ENCODE measurements at regions not wholly inside any gene's neighbourhood (a gene's known extent, or its start where the extent isn't known, plus 50 kb on each side); places are given as distances from the start of the nearest gene placed in this dataset.

- peak; percentile 4 to 36 for DNase-seq
Measured at GRCh38 chr16:87246269-87247065, 70.7 kb downstream of the C16orf95 start.

DNA sequence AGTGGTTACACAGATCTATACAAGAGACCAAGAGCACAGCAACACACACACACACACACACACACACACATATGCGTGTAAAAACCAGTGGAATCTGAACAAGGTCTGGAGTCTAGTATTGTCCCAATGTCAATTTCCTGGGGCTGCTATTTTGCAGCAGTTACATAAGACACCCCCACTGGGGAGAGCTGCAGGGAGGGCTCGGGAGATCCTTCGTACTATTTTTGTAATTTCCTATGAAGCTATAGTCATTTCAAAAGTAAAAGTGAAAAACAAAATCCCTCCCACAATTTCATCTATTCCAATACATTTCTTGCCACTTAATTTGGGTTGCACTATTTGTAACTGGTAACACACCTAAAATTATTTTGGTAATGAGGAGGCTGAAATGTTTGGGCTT is 68.5 kb downstream of the C16orf95 start:
- no peak for DNase-seq

GRCh38 chr16:87249425-87249824 is 67.8 kb downstream of the C16orf95 start:
- DNase-seq, result no peak

GRCh38 chr16:87250431-87250960 is 66.7 kb downstream of the C16orf95 start:
- no peak for DNase-seq

DNA sequence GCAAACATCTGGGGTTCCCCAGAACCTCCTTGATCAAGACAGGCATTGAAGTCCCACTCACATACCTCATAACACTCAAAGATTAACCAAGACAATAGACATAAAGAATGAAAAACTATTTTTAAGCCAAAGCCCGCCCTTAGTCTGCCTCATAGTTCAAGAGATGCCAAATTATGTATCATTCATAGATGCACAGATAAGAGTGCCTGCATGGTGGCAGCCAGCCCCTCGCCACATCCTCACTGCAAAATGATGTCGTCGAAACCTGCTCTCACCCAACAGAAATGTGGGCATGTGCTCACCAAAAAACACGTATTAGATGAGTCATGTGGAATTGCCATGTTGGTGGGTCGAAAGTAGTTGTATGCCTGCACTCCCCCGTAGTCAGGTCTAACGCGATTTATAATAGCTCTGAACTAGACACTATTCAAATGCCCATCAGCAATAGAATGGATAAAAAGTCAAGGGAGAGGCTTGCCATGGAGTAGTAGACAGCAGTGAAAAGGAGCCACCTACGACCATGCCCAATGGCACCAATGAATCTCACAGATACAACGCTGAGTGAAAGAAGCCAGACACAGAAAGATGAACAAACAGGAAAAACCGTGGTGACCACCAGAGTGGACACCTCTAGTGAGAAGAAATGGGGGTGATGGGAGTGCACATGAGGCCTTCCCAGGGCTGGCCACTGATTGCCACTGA is 64.8 kb downstream of the C16orf95 start:
- DNase-seq, result no peak
